OCI-LY3 (cell line): ENCODE measurements at regions not wholly inside any gene's neighbourhood (a gene's known extent, or its start where the extent isn't known, plus 50 kb on each side); places are given as distances from the start of the nearest gene placed in this dataset.

ENCODE experiments used
- CTCF ChIP-seq: fragments of 200-600, 300-600 bp; sonication (generic); IDR thresholded peaks from 2 replicates; pipeline ENCODE4 v1.5.1; 2014; ENCODE audit warnings: antibody characterized with exemption, low read length, low read depth
- EZH2phosphoT487 ChIP-seq: fragments of 200-600 bp; shearing (Covaris generic); IDR thresholded peaks from 2 replicates; pipeline ENCODE4 v1.6.1; 2018; ENCODE audit warnings: antibody characterized with exemption, mixed run types, low read depth

DNA sequence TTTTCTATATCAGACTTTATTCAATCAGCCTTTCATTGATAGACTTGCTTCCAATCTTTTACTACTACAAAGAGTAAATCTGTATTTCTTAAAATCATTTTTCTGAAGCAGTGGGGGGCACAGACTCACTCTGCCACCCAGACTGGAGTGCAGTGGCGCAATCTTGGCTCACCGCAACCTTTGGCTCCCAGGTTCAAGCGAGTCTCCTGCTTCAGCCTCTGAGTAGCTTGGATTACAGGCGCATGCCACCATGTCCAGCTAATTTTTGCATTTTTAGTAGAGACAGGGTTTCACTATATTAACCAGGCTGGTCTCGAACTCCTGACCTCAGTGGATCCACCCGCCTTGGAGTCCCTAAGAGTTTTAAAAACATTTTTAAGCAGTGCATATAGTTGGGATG lies 270.6 kb upstream of the REG3G start:
- TF ChIP-seq CTCF (no peak), EZH2phosphoT487 (no peak)
